ENCODE measurements at regions not wholly inside any gene's neighbourhood (a gene's known extent, or its start where the extent isn't known, plus 50 kb on each side); places are given as distances from the start of the nearest gene placed in this dataset.

- no peak for TF ChIP-seq CTCF (conservative IDR thresholded peaks at IDR 0.05; ENCODE audit: low read depth, low read length)
- H3K4me3 ChIP-seq (ENCODE audit: low read depth, low read length), result no peak overlapping the region
- DNase-seq (ENCODE audit: low read depth), result no peak
Observed at GRCh38 chr13:63605962-63606361, 2190.3 kb upstream of the PCDH20 start.

- no peak for DNase-seq (ENCODE audit: low read depth)
- H3K4me3 ChIP-seq (ENCODE audit: low read depth, low read length), result no peak overlapping the region
- no peak for TF ChIP-seq CTCF (conservative IDR thresholded peaks at IDR 0.05; ENCODE audit: low read depth, low read length)
Observed at GRCh38 chr13:63605403-63605802, 2189.8 kb upstream of the PCDH20 start.

- no peak for TF ChIP-seq CTCF (conservative IDR thresholded peaks at IDR 0.05; ENCODE audit: low read depth, low read length)
- no peak overlapping the region for H3K4me3 ChIP-seq (ENCODE audit: low read depth, low read length)
- no peak for DNase-seq (ENCODE audit: low read depth)
Observed at GRCh38 chr13:63595811-63596210, 2180.2 kb upstream of the PCDH20 start.

GRCh38 chr13:63586467-63586866 lies 2170.8 kb upstream of the PCDH20 start:
- TF ChIP-seq CTCF (conservative IDR thresholded peaks at IDR 0.05; ENCODE audit: low read depth, low read length), result no peak
- H3K4me3 ChIP-seq (ENCODE audit: low read depth, low read length), result no peak overlapping the region
- no peak for DNase-seq (ENCODE audit: low read depth)

GRCh38 chr13:63578796-63579195 lies 2163.1 kb upstream of the PCDH20 start:
- TF ChIP-seq CTCF (conservative IDR thresholded peaks at IDR 0.05; ENCODE audit: low read depth, low read length), result no peak
- no peak for DNase-seq (ENCODE audit: low read depth)
- H3K4me3 ChIP-seq (ENCODE audit: low read depth, low read length), result no peak overlapping the region

GRCh38 chr13:63567031-63567430 lies 2151.4 kb upstream of the PCDH20 start:
- H3K4me3 ChIP-seq (ENCODE audit: low read depth, low read length), result no peak overlapping the region
- no peak for DNase-seq (ENCODE audit: low read depth)
- no peak for TF ChIP-seq CTCF (conservative IDR thresholded peaks at IDR 0.05; ENCODE audit: low read depth, low read length)

- DNase-seq (ENCODE audit: low read depth), result no peak
- no peak for TF ChIP-seq CTCF (conservative IDR thresholded peaks at IDR 0.05; ENCODE audit: low read depth, low read length)
- no peak overlapping the region for H3K4me3 ChIP-seq (ENCODE audit: low read depth, low read length)
Observed at GRCh38 chr13:63554157-63554556, 2138.5 kb upstream of the PCDH20 start.
